HG02759 (cell line): ENCODE measurements at regions not wholly inside any gene's neighbourhood (a gene's known extent, or its start where the extent isn't known, plus 50 kb on each side); places are given as distances from the start of the nearest gene placed in this dataset.

Experiments
- ATAC-seq: cut with Tn5 transposase; IDR thresholded peaks from one replicate; pipeline ENCODE4 v1.9.1; 2021; ENCODE audit warnings: mild to moderate bottlenecking, moderate library complexity; ENCODE audit not compliant: unreplicated experiment

- ATAC-seq = no peak
Measured at GRCh38 chr13:74973935-74974879, 507.8 kb downstream of the TBC1D4 start.

DNA sequence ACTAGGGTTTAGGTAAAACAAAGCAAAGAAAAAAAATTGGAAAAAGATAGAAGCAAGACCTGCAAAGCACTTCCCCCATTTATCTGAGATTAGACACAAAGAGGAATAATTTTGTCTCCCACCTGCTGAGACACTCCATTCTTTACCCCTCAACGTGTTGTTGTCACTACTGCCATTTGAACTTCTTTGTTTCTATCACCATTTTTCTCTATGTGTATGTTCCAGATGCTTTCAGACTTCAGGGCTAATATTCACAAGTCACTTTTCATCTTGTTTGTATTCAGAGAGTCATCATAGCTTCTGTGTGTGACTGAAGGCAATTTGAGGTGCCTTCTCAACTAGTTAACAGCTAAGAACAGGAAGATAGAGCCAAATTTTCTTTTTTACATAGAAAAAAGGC, 512.5 kb downstream of the TBC1D4 start:
- no peak for ATAC-seq

DNA sequence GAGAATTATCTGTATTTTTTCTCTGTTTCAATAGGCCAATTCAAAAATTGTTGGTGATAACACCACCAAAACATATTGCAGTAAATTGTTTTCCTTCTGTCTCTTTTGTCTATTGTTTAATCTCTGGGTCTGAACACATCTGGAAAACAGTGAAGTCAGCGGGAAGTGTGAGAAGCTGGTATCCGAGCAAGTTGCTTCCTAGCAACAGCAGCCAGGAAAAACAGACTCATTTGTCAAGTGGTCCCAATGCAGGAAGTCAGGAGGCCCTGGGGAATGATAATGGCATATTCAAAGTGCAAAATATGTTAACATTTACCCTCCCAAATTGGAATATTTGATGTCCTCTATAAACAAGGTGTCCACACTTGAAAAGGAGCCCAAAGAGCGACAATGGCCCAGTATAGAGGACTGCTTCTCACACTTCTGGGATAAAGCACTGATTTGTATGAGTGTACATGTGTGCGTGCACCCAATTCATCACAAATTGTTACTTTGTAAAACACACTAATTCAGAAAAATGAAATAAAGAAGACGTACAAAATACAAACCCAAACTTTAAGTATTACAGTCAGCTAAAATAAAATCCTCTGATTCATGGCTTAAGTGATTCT, 515.0 kb downstream of the TBC1D4 start:
- ATAC-seq = no peak

DNA sequence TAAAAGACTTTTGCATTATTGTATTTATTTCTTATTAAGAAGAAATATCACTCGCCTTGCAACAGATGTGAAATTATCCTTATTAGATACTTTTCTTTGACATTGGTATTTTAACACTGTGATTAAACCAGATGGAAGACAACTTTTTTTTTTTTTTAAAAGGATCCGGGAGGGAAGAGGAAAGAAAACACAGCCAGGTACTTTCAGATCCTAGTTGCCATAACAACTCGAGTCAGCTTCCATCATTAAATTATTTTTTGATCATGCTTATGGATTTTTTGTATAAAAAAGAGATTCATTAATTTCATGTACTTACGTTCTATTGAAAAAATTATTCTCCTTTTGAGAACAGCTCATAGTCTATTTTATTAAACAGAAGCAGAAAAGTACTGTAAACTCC, 515.7 kb downstream of the TBC1D4 start:
- no peak for ATAC-seq

DNA sequence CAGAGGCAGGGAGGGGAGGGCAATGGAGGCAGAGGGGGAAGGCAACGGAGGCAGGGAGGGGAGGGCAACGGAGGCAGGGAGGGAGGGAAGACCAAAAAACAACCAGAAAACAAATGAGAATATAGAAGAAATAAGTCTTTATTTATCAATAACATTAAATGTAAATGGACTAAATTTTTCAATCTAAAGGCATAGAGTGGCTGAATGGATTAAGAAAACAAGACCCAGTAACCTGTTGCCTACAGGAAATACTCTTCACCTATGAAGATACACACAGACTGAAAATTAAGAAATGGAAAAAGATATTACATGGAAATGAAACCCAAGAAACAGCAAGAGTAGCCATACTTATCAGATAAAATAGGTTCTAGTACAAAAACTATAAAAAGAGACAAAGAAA, 536.3 kb downstream of the TBC1D4 start:
- no peak for ATAC-seq

DNA sequence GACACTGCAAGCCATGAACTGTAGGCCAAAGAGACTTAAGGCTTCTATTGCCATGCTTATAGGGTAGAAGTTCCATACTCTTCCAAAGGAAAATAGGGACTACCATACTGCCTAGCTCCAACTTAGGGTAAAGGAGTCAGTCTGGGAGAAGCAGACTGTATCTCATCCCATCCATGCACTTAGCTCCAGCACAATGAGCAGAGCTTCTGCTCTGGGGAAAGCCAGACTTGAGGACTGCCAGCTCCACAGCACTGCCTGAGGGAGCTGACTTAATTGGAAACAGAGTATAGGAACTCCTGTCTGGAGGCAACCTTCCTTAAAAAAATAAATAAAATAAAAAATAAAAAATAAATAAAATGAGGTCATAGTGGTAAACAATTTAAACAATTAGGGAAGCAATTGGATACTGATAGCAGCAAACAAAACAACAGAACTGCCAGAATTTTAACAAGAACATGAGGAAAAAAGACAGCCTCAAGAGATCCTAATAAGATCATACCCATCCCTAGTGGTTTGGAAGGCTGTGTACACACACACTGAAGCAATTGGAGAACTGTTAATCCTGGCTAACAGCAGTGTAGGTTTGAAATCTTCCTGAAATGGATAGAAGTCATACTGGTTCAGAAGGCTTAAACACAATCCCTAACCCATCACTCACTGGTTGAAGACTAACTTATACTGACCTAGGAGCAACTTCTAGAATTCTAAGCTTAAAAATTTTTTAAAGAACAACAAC, 550.1 kb downstream of the TBC1D4 start:
- ATAC-seq = no peak

DNA sequence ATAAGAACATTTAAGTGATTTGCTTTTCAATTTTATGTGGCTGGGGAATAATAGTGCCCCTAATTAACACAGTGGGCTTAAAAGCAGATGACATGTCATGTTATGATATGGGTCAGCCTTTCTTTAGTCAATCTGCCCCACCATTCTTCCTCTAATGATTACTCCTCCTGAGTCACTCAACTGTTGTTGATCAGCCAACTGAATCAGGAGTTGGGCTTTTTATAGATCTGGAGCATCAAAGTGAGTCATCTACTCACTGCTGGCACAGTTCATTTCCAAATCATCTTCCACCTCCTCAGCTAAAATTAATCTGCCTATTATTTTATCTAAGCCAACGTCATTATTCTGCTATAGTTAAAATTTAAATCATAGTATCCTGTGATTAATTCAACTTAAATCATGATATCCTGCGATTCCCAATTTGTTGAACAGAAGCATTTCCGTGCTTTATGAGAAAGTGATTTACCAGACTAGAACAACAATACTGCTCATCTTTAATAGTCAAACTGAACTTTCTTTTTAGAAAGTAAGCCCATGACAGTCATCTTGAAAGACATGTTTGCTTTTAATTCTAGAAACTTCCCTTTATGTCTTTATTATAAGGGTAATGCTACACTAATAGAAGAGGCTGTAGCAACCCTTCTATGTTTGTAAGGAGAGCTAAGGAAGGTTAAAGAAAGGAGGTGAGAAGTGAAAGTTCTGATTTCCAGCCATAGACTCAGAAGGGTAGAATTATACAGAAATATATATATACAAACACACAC, 551.4 kb downstream of the TBC1D4 start:
- ATAC-seq = peak; percentile 61

DNA sequence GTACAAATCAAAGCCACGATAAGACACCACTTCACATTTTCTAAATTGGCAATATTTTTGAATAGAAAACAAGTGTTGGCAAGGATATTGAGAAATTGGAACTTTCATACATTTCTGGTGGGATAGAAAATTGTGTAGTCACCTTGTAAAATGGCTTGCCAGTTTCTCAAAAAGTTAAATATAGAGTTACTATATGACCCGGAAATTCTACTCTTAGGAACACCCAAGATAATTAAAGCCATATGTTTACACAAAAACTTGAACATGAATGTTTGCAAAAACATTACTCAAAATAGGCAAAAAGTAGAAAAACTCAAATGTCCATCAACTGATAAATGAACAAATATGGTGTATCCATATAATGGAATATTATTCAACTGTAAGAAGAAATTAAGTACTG, 552.5 kb downstream of the TBC1D4 start:
- ATAC-seq = no peak

- ATAC-seq = no peak
Measured at GRCh38 chr13:74927823-74928222, 554.1 kb downstream of the TBC1D4 start.

- no peak for ATAC-seq
Measured at GRCh38 chr13:74922963-74923362, 559.0 kb downstream of the TBC1D4 start.

- ATAC-seq = no peak
Measured at GRCh38 chr13:74921326-74921725, 560.6 kb downstream of the TBC1D4 start.

GRCh38 chr13:74920920-74921319, 561.0 kb downstream of the TBC1D4 start:
- no peak for ATAC-seq

- peak; percentile 13 for ATAC-seq
Measured at GRCh38 chr13:74920361-74920760, 561.6 kb downstream of the TBC1D4 start.

GRCh38 chr13:74919914-74920313, 562.1 kb downstream of the TBC1D4 start:
- ATAC-seq = peak; percentile 51

DNA sequence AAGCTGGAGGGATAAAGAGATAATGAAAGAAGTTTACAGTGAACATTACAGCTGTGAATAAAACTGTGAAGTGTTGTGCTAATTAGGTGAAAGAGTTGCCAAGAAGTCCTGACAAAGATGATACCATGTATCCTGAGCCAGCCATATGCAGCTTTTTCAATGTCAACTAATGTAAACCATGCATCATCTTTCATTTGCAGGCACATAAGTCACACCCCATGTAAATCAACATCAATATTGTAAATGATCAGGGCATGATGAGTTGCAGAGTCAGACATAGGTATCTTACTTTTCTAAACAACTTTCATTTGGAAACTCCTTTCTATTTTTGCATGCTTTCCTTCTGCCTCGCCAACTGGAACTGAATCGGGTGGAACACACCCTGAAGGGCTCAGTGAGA, 569.1 kb downstream of the TBC1D4 start:
- no peak for ATAC-seq

GRCh38 chr13:74910415-74910814, 571.6 kb downstream of the TBC1D4 start:
- no peak for ATAC-seq

GRCh38 chr13:74907788-74908187, 574.2 kb downstream of the TBC1D4 start:
- ATAC-seq = no peak

DNA sequence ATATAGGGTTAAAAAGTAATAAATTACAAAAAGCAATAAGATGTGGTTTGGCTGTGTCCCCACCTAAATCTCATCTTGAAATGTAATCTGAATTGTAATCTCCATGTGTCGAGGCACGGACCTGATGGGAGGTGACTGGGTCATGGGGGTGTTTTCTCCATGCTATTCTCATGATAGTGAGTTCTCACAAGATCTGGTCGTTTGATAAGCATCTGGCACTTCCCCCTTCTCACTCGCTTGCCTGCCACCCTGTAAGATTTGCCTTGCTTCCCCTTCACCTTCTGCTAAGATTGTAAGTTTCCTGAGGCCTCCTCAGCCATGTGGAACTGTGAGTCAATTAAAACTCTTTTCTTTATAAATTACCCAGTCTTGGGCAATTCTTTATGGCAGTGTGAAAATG, 577.4 kb downstream of the TBC1D4 start:
- ATAC-seq = no peak

DNA sequence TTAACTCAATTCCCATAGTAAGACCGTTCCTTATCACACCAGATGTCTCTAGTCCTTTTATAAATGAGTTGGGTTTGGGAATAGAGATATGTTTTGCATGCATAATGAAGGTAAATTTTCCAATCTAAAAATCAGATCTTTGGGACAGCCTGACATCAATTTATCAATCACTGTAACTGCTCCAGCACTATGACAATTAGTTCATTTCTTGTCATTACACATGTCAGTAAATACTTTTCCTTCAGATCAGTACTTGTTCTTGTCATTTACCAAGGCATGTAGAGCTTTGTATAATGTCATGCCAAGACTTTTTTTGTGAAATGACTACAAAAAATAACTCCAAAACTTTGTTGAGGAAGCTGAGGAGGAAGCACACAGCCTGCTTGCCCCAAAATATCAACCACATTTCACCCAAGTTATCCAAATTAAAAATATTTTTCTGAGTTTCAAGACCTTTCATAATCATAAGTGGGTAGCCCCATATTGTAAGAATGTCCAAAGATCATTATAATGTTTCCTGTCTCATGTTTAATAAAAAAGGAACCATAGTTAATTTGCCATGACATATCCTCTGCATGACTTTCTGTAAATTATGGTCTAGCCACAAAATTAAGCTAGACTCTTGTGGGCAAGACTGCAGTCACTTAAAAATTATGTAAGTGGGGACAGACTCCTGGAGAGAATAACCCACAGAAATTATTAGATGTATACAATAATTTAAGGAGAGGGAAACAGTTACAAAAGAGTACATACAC, 586.8 kb downstream of the TBC1D4 start:
- ATAC-seq = no peak

DNA sequence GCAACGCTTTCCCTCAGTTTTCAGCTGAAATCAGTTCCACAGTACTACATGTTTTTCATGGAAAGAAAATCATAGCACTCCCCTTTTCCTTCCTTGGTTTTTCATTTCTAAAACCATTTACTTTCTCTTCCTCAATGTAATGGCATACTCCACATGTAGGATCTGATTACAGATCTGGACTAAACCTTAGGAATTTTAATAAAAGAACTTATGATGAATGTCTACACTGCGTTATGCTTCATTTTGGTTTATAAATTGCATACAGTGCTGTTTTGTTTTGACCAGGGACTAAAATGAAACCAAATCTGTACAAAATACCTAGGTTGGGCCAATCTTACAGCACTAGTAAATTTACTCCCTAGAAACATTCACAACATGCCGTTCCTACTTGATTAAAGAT, 589.9 kb downstream of the TBC1D4 start:
- no peak for ATAC-seq
